ENCODE measurements at regions not wholly inside any gene's neighbourhood (a gene's known extent, or its start where the extent isn't known, plus 50 kb on each side); places are given as distances from the start of the nearest gene placed in this dataset.
A peak's percentile ranks its signal among the peaks of the same experiment; 100 is the strongest.

DNA sequence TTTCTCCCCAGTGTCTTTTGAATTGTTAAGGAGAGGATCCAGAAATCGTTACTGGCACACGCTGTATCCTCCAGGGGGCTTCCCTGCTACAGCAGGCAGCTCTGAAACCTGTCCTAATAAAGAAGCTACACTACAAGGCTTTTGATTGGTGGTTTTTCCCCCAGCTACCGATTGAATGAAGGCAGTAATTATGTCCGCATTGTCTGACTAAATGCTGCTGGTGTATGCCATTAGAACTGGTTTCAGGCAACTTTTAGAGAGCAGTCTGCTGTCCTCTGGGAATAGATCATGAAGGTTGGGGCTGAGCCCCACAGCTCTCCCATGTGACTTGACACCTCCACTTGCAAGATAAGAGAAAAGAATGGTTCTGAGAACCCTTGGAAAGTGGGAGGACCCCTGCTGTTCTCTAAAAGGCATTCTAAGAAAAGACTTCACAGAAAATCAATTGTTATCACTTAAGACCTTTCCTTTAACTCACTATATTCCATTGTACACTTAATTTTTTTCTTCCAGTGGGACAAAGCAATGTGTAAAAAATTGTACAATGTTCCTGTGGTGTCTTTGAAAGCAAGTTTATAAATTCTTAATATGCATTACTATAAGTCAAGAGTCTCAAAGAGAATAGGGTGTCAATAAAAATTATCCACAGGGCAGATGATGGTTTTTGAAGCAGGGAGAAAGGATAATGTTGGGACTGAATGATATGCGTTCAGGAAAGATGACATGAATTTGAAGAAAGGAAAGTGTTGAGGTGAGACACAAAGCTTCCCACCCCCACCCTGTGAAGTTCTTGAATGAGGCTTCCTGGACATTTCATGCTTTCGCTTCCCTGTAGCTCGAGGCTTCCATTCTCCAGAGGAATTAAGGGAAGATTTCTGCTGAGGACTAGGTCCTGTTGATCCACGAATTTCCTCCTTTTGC, 53.0 kb upstream of the DAZL start:
- H3K4me3 ChIP-seq (ENCODE audit: low read depth, low read length), result no peak overlapping the region
- H3K36me3 ChIP-seq (ENCODE audit: control insufficient read depth, insufficient read depth, low read length), result no peaks in the 10 kb centered on the region
- peak overlapping the region; percentile 18 for H3K9ac ChIP-seq (ENCODE audit: low read depth, low read length)
- no peaks in the 10 kb centered on the region for H3K27me3 ChIP-seq (ENCODE audit: control insufficient read depth, insufficient read depth, low read length)
- H3K9me3 ChIP-seq (ENCODE audit: control insufficient read depth, insufficient read depth, low read length), result peaks cover 3% of the 10 kb centered on the region
- H3K4me1 ChIP-seq (ENCODE audit: control insufficient read depth, insufficient read depth, low read length), result peaks cover 15% of the 10 kb centered on the region

DNA sequence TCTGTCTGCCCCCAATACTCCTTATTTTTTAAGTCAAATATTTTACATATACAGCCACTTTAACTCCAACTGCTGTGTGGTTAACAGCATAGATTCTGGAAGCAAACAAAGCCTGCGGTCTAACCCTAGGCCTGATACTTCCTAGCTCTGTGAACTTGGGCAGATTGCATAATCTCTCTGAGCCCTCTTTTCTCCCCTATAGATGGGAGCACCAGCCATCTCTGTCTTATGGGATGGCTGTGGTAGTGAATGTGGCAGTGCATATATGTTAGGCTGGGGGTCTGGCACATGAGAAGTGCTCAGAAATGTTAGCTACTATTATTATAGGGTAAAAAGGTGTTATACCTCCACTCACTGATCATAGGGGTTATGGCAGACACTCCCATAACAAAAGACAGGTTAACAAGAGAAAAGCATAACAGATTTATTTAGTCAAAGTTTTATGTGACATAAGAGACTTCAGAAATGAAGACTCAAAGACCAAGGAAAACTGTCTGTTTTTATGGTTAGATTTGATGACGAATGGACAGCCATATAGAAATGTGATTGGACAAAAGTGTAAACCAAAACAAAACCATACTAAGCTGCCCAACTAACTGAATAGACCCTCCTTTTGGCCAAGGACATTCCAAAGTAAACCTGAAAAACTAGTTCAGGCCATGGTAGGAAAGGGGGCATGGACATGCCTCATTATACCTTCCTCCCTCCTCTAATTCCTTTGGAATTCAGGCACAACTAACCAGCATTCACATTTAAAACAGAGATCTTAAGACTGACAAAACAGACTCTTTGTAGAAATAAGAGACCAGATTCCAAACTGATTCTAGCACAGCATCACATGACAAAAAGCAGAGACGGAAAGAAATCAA, 53.9 kb upstream of the DAZL start:
- no peaks in the 10 kb centered on the region for H3K36me3 ChIP-seq (ENCODE audit: control insufficient read depth, insufficient read depth, low read length)
- H3K4me3 ChIP-seq (ENCODE audit: low read depth, low read length), result no peak overlapping the region
- H3K27me3 ChIP-seq (ENCODE audit: control insufficient read depth, insufficient read depth, low read length), result no peaks in the 10 kb centered on the region
- peaks cover 19% of the 10 kb centered on the region for H3K4me1 ChIP-seq (ENCODE audit: control insufficient read depth, insufficient read depth, low read length)
- H3K9me3 ChIP-seq (ENCODE audit: control insufficient read depth, insufficient read depth, low read length), result peaks cover 3% of the 10 kb centered on the region
- H3K9ac ChIP-seq (ENCODE audit: low read depth, low read length), result no peak overlapping the region

GRCh38 chr3:16663854-16664712, 58.9 kb upstream of the DAZL start:
- H3K9me3 ChIP-seq (ENCODE audit: control insufficient read depth, insufficient read depth, low read length), result peaks cover 3% of the 10 kb centered on the region
- no peak overlapping the region for H3K4me3 ChIP-seq (ENCODE audit: low read depth, low read length)
- no peak overlapping the region for H3K9ac ChIP-seq (ENCODE audit: low read depth, low read length)
- no peaks in the 10 kb centered on the region for H3K27me3 ChIP-seq (ENCODE audit: control insufficient read depth, insufficient read depth, low read length)
- peaks cover 12% of the 10 kb centered on the region for H3K4me1 ChIP-seq (ENCODE audit: control insufficient read depth, insufficient read depth, low read length)
- peaks cover 4% of the 10 kb centered on the region for H3K36me3 ChIP-seq (ENCODE audit: control insufficient read depth, insufficient read depth, low read length)

GRCh38 chr3:16665282-16665741, 60.1 kb upstream of the DAZL start:
- H3K27me3 ChIP-seq (ENCODE audit: control insufficient read depth, insufficient read depth, low read length), result no peaks in the 10 kb centered on the region

GRCh38 chr3:16666206-16666605, 61.0 kb upstream of the DAZL start:
- peaks cover 21% of the 10 kb centered on the region for H3K4me1 ChIP-seq (ENCODE audit: control insufficient read depth, insufficient read depth, low read length)
- no peak overlapping the region for H3K4me3 ChIP-seq (ENCODE audit: low read depth, low read length)
- H3K27me3 ChIP-seq (ENCODE audit: control insufficient read depth, insufficient read depth, low read length), result no peaks in the 10 kb centered on the region
- H3K9me3 ChIP-seq (ENCODE audit: control insufficient read depth, insufficient read depth, low read length), result peaks cover under 1% of the 10 kb centered on the region
- H3K36me3 ChIP-seq (ENCODE audit: control insufficient read depth, insufficient read depth, low read length), result peaks cover 4% of the 10 kb centered on the region
- no peak overlapping the region for H3K9ac ChIP-seq (ENCODE audit: low read depth, low read length)

More at GRCh38 chr3:16665282-16665741, 60.1 kb upstream of the DAZL start:
- peaks cover 16% of the 10 kb centered on the region for H3K4me1 ChIP-seq (ENCODE audit: control insufficient read depth, insufficient read depth, low read length)
- H3K36me3 ChIP-seq (ENCODE audit: control insufficient read depth, insufficient read depth, low read length), result peaks cover 4% of the 10 kb centered on the region
- H3K4me3 ChIP-seq (ENCODE audit: low read depth, low read length), result no peak overlapping the region
- no peak overlapping the region for H3K9ac ChIP-seq (ENCODE audit: low read depth, low read length)
- H3K9me3 ChIP-seq (ENCODE audit: control insufficient read depth, insufficient read depth, low read length), result peaks cover 3% of the 10 kb centered on the region

GRCh38 chr3:16667633-16668032, 62.4 kb upstream of the DAZL start:
- H3K4me1 ChIP-seq (ENCODE audit: control insufficient read depth, insufficient read depth, low read length), result peaks cover 32% of the 10 kb centered on the region

DNA sequence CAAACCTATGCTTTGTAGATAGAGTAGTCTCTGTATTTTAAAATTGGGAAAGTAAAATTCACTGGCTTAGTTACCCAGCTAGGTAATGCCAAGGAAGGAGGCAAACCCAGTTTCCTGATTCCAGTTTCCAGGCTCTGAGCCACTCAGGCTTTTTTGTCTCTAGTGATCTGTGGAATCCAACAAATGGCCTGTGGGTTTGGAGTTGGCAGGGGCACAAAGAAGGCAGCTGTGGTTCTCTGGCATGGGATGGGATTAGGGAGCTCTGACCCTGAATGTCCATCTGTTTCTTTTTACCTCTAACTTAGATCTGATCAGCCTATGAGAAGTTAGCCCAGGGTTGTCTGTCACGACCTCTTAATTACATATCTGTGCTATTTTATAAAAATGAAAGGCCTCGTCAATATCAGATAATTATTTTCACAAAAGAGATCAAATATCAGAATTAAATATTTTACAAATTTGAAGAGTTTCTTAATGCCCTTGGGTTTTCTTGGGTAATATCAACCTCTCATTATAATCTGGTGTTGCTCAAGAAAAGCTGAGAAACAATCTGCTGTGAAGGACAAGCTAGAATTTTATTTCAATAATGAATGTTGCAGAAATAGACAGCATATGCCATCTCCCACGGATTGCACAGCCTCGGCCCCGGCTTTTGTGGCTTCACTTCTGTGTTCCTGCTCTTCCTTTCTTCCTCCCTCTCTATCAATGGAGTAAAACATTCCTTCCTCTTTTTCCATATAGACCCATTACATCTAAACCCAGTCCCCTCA, 63.7 kb upstream of the DAZL start:
- Histone ChIP-seq H3K9ac (ENCODE audit: low read depth, low read length) (no peak overlapping the region), H3K4me1 (ENCODE audit: control insufficient read depth, insufficient read depth, low read length) (peaks cover 28% of the 10 kb centered on the region), H3K9me3 (ENCODE audit: control insufficient read depth, insufficient read depth, low read length) (no peaks in the 10 kb centered on the region), H3K4me3 (ENCODE audit: low read depth, low read length) (no peak overlapping the region), H3K27me3 (ENCODE audit: control insufficient read depth, insufficient read depth, low read length) (no peaks in the 10 kb centered on the region), H3K36me3 (ENCODE audit: control insufficient read depth, insufficient read depth, low read length) (peaks cover 4% of the 10 kb centered on the region)

More at GRCh38 chr3:16667633-16668032, 62.4 kb upstream of the DAZL start:
- Histone ChIP-seq H3K4me3 (ENCODE audit: low read depth, low read length) (no peak overlapping the region), H3K9me3 (ENCODE audit: control insufficient read depth, insufficient read depth, low read length) (no peaks in the 10 kb centered on the region), H3K27me3 (ENCODE audit: control insufficient read depth, insufficient read depth, low read length) (no peaks in the 10 kb centered on the region), H3K36me3 (ENCODE audit: control insufficient read depth, insufficient read depth, low read length) (peaks cover 4% of the 10 kb centered on the region), H3K9ac (ENCODE audit: low read depth, low read length) (no peak overlapping the region)

DNA sequence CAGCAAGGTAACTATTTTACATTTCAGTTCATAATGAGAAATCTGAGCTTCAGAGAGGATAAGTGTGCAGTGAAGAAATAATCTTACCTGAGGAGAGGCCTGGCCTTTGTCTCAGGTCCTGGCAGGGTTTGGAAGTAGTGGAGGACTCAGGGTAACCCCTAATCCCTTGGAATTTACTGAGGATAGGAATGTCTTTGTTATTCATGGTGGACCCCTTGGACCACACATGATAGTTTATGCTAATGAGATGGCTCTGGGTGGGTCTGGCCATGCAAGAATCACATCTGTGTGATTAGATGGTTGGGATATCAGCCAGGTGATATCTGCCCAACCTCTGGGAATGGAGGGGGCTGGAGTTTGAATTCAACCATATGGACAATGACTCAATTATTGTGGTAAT, 65.0 kb upstream of the DAZL start:
- no peaks in the 10 kb centered on the region for H3K27me3 ChIP-seq (ENCODE audit: control insufficient read depth, insufficient read depth, low read length)
- H3K9me3 ChIP-seq (ENCODE audit: control insufficient read depth, insufficient read depth, low read length), result peaks cover 2% of the 10 kb centered on the region
- H3K4me1 ChIP-seq (ENCODE audit: control insufficient read depth, insufficient read depth, low read length), result peaks cover 22% of the 10 kb centered on the region
- H3K36me3 ChIP-seq (ENCODE audit: control insufficient read depth, insufficient read depth, low read length), result peaks cover 4% of the 10 kb centered on the region
- no peak overlapping the region for H3K4me3 ChIP-seq (ENCODE audit: low read depth, low read length)
- H3K9ac ChIP-seq (ENCODE audit: low read depth, low read length), result no peak overlapping the region

DNA sequence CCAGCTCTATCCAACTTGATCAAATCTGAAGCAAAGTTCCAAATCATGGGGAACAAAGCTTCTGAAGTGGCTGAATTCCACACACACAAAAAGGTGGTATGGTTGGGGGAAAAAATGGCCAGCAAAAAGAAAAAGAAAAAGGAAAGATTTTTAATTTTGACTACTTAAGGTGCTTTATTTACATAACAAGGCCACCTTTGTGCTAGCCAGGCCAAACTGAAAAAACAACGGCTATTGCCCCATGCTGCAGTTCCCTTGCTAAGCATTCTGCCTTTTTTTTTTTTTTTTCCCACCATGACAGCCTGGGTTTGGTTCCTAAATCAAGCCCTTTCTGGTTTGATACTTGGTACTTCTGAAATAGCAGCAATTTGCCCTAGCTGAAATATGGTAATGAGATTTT, 66.5 kb upstream of the DAZL start:
- Histone ChIP-seq H3K4me3 (ENCODE audit: low read depth, low read length) (no peak overlapping the region), H3K9ac (ENCODE audit: low read depth, low read length) (no peak overlapping the region), H3K9me3 (ENCODE audit: control insufficient read depth, insufficient read depth, low read length) (peaks cover 8% of the 10 kb centered on the region), H3K27me3 (ENCODE audit: control insufficient read depth, insufficient read depth, low read length) (no peaks in the 10 kb centered on the region), H3K36me3 (ENCODE audit: control insufficient read depth, insufficient read depth, low read length) (peaks cover 8% of the 10 kb centered on the region), H3K4me1 (ENCODE audit: control insufficient read depth, insufficient read depth, low read length) (peaks cover 22% of the 10 kb centered on the region)

DNA sequence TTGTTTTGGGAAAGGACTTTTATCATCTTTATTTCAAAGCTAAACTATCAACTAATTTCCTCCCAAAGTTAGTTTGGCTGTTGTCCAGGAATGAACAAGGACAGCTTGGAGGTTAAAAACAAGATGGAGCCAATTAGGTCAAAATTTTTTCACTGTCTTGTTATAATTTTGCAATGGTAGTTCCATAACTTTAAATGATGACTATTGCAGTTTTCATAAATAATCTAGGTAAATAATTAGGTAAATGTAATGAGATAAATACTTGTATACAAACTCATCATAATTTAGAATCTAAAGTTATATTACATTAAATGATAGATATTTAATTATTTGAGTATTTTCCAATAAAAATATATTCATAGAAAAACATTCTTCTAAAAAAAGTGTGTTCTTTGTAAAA, 68.3 kb upstream of the DAZL start:
- Histone ChIP-seq H3K27me3 (ENCODE audit: control insufficient read depth, insufficient read depth, low read length) (no peaks in the 10 kb centered on the region), H3K36me3 (ENCODE audit: control insufficient read depth, insufficient read depth, low read length) (peaks cover 3% of the 10 kb centered on the region), H3K4me1 (ENCODE audit: control insufficient read depth, insufficient read depth, low read length) (peaks cover 22% of the 10 kb centered on the region), H3K4me3 (ENCODE audit: low read depth, low read length) (no peak overlapping the region), H3K9ac (ENCODE audit: low read depth, low read length) (no peak overlapping the region), H3K9me3 (ENCODE audit: control insufficient read depth, insufficient read depth, low read length) (peaks cover 8% of the 10 kb centered on the region)

Data from iPS-15b (cell line).